ENCODE measurements at regions not wholly inside any gene's neighbourhood (a gene's known extent, or its start where the extent isn't known, plus 50 kb on each side); places are given as distances from the start of the nearest gene placed in this dataset.

DNA sequence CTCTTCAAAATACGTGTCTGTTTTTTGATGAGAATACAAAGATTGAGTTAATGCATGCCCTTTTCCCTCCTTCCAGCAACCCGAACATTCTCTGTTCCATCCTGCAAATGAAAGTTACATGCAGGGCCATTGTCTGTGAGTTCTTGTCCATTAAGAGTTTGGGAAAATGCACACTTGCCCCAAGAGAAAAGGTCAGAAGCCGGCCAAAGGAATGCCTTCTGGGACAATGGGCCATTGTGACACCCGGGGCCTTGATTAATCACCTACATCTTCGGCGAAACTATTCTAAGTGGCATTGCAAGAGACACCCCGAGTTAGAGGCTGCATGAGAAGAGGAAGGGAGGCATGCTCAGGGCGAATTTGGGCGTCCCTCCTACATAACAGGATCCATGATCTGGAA lies 73.7 kb upstream of the COPS8 start:
- DNase-seq (ENCODE audit: low spot score): peak; percentile 43

DNA sequence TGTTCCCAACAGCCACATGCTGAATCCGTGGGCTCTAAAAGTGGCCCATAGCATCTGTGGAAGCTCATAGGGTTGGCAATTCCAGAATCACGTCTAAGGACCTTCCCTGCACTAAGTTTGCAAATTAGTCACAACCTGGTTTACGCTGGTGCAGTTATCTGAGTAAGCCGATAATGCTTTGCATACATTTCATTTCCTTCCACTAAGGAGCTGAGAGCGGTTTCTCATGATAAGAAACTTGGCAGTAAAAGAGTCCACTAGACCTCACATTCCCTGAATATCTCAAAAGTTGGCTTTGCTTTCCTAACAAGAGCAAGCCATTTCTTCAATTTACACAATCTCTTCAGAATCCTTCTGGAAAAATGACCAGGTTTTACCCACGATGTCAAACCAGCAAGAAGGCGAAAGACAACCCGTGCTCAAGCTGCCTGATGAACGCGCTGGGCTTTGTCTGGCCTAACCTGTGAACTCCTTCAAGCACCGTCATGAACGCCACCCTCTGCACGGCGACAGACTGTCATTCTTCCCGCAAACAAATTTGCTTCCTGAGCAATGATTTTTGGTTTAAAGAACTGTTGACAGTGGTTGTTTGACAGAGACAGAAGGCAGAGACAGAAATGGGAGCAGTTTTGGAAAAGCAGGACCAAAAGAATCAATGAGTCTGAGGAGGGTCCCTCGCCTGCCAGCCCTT lies 73.0 kb upstream of the COPS8 start:
- DNase-seq (ENCODE audit: low spot score): peak; percentile 67

DNA sequence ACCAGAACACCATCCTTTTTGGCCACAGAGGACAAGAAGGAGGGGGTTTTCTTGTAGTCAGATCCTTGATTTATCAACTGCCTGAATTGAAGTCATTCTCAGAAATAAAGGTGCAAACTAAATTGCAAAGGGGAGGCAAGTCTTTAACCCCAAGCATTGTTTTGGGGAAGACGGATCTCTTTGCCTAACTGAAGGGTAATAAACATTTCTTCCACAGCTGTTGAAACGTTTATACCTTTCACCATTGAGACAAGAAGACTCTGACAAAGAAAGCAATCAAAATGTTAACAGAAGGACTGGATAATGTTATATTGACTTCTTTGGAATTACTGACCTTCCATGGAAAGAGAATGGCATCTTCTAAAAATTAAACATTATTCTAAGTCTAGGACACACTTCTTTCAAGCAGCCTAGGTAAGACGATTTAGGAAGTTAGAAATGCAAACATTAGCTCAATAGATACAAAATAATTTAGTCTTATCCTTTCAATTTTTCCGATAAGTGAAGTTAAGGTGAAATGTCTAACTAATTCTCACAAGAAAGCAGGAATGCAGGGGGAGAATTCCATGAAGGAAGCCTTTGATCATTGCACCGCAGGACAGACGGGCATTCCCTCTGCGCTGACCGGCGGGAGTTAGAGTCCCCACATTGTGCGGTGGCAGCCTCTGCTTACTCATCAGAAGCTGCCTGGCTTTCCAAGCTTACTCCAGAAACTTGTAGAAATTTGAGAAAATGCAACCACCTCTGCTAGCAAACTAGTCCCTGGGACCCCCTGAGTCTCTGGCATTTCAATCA lies 69.4 kb upstream of the COPS8 start:
- no peak for DNase-seq (ENCODE audit: low spot score)

DNA sequence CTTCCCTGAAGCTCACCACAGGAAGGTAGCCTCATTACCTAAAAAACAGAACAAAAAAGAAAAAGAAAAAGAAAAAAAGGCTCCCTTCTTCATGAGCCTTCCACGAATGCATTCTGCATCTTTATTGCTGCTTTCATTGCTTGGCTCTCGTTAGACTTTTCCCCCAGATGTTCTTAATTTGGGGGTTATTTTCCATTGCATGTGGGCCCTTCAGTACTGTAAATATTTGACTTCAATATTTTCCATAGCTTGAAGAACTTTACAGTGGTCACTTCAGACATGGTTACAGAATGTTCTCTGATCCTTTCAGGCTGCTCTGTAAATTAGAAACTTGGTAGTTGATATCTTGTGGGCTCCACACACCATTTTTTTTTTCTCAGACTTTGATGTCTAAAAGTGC lies 65.6 kb upstream of the COPS8 start:
- DNase-seq (ENCODE audit: low spot score): no peak

DNA sequence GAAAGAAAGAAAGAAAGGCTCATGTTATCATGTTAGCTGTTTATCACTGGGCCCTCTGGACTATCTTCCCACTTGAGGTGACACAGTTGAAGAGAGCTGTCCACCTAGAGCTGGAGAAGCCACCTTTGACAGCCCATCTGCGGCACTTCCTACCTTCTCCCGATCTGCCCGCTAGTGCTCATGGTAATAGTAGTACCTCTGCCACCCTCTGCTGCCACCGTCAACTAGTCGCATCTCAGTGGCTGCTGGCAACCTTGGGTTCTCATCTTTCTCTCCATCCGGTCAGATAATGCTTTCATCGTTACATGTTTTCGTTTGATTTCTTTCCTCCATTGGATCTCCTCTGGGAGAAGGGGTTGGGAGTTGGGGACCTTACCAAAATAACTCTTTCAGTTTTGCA lies 63.2 kb upstream of the COPS8 start:
- no peak for DNase-seq (ENCODE audit: low spot score)

DNA sequence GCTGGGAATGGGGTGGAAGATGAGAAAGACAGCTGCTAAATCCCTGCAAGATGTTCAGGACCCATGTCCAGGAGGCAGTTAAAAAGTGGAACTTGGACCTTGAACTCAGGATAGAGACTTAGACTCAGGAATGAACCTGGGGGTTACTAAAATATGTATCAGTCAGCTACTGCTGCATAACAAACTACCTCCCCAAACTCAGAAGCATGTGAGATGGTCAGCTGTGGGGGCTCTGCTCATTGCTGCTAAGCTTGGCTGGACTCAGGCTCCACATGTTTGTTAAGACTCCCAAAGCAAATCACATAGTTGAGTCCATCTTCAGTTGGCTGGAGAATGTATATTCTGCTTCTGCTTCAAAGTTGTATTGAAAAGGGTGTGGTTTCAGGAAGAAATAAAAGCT lies 61.4 kb upstream of the COPS8 start:
- no peak for DNase-seq (ENCODE audit: low spot score)

DNA sequence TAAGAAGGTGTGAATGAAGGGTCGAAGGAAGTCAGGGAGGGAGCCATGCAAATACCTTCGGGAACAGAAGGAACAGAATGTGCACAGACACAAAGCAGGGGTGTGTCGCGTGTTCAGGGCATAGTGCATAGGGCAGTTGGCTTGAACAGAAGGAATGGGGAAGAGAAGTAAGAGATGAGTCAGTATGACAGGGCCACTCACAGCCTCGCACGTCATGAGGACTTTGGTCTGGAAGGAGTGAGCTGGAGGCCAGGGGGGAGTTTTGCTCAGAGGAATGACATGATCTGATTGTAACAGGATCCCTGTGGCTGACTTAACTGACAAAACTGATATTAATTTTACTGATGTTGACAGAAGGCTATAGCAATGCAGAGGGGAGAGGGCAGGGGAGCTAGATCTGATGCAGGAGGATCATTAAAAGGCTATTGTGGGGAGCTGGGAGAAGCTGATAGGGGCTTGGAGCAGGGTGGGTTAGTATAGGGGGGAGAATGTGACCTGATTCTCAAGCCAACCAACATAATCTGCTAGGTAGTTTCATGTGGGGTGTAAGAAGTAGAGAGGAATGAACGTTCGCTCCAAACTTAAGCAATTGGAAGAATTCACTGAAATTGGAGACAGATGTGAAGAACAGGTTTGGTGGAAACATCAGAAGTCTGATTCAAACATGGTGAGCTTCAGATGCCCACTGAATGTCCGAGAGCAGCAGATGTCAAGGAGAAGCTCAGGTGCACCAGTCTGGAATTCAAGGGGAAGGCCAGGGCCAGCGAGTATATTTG lies 60.4 kb upstream of the COPS8 start:
- no peak for DNase-seq (ENCODE audit: low spot score)

DNA sequence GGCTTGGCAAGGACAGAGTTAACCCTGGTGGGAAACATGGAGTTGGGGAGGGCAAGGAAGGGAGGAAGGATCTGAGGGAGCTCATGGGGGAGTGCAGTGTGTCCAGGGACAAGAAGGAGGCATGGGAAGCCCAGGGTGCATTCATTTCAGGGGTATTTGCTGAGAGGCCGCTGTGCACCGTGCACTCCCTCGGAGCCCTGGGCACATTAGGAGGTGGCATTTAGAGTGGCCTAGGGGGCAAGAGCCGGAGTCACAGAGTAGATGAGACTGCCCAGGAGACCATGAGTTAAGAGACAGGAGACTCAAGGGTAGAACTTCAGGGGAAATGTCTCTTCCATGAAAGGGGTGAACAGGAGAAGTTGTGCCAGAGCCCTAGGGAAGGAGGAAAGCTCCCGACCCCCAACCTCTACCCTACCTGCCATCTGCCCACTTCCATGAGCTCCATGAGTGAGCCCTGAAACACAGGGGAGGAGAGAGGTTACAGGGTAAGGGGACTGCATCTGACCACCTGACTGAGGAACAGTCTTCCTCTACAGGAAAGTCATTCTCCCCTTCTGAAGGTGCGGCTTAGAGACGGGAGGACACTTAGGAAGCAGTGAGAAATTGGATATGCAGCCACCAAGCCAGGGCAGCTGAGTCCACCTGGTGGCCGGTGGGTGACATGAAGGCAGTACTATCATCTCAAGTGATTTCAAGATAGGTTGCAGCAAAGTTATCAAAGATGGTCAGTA lies 58.5 kb upstream of the COPS8 start:
- DNase-seq (ENCODE audit: low spot score): no peak

DNA sequence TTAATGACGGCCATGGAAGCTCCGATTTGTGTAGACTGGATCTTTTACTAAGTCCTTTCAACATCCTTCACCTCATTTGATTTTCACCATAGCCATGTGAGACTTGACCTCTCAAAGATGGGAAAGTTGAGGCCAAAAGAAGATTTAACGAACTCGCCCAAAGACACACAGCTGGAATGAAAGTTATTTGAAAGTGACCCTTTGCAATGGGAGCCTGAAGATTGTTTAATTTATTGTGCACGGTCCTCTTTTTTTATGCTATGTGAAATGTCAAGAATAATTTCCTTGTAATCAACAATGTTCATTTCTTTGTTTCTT lies 58.0 kb upstream of the COPS8 start:
- DNase-seq (ENCODE audit: low spot score): no peak

DNA sequence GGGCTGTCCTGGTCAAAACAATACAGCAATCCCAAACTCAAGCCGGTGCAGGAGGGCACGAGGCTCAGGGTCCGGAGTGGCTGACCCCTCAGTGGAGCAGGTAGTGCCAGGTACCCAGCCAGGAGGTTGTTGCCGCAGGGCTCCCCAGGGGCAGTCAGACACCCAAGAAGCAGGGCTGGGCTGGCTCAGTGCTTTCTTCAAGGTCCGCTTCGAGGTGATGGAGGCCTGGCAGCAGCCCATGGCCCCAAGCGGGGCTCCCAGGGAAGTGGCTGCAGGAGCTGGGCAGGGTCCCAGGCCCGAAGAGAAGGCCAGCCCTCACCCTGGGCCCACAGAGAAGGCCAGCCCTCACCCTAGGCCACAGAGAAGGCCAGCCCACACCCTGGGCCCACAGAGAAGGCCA lies 55.3 kb upstream of the COPS8 start:
- no peak for DNase-seq (ENCODE audit: low spot score)

DNA sequence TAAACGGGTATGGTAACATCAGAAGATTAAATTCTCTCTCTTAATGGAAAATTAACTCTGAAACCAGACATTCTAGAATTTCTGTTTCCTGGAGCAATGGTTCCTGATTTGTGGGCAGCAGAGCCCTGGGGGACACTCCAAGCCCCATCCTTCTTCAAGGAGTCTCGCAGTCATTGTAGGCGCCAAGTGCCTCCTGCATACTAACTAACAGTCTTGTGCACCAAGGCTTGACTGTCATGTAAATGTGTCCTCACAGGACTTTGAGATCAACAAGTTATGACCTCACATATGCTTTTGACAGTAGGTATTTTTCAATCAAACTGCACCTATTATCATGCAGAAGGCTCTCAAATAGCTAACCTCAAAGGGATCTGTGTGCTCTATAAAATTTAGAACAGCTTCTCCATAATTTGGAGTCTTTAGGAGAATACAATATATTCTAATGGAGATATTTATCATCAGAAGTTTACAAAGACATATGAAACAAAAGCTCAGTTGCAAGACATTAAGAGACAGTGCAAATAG lies 52.1 kb upstream of the COPS8 start:
- DNase-seq (ENCODE audit: low spot score): no peak

DNA sequence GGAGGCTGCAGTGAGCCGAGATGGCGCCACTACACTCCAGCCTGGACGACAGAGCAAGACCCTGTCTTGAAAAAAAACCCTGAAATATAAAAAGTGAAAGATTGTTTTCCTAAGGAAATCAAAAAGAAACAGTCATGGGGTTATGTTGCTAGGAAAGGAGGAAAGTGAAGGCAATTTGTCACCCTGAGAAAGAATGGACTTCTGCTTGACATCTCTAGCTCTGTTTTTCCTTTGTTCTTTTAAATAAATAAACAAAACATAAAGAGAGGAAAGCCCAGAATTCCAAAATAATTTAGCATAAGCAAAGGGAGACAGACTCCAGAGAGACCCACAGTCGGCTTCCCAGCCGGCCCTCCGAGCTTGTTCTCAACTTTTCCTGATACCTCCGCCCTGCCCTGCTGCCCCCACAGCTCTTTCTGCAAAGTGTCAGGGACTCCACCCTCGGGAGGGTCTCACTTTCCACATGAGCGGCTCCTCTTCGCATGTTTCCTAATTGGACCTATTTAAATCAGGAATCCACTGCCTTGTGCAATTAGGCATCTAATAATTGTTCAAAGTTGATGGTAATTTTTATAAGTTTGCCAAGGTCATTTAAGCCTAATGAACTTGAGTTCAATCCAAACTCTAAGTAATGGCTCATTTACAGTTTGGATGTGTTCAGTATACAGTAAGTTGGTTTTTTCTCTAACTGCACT lies 49.8 kb upstream of the COPS8 start:
- no peak for DNase-seq (ENCODE audit: low spot score)

All from mesenteric fat pad (tissue), 1 donor.